HL-60 (cell line): ENCODE measurements at regions not wholly inside any gene's neighbourhood (a gene's known extent, or its start where the extent isn't known, plus 50 kb on each side); places are given as distances from the start of the nearest gene placed in this dataset.

ENCODE experiments used
- DNase-seq, 2 experiments: peaks; one replicate each; pipeline ENCODE4 v3.0.0-alpha.2; 2010 to 2020; ENCODE audit warnings: low read depth in 1 of 2, low spot score in 1 of 2
- H3K27ac ChIP-seq: fragments of 250-450 bp; sonication (Bioruptor Pico); replicated peaks from 2 replicates; pipeline ENCODE4 v1.5.1; 2020; ENCODE audit warnings: mild to moderate bottlenecking, moderate library complexity
- H3K27me3 ChIP-seq: fragments of 250-450 bp; sonication (Bioruptor Pico); 2 replicates; pipeline ENCODE4 v1.5.1; 2021; ENCODE audit warnings: mild to moderate bottlenecking, moderate library complexity; ENCODE audit not compliant: insufficient read depth, poor library complexity, severe bottlenecking
- H3K4me3 ChIP-seq: replicated peaks from 2 replicates; pipeline ENCODE4 v1.5.1; 2011; ENCODE audit warnings: mild to moderate bottlenecking, control low read depth, low read length; ENCODE audit not compliant: insufficient read depth
- CTCF ChIP-seq: IDR thresholded peaks from one replicate; pipeline ENCODE4 v1.5.1; 2011; ENCODE audit warnings: low read length, control low read depth, inconsistent platforms; ENCODE audit not compliant: insufficient read depth
- GABPA ChIP-seq: IDR thresholded peaks from 2 replicates; pipeline ENCODE4 v1.6.1; 2012; ENCODE audit warnings: low read depth
- POLR2AphosphoS5 ChIP-seq: IDR thresholded peaks from 2 replicates; pipeline ENCODE4 v1.6.1; 2012; ENCODE audit warnings: low read depth
- REST ChIP-seq: IDR thresholded peaks from 2 replicates; pipeline ENCODE4 v1.6.1; 2012; ENCODE audit warnings: low read depth; ENCODE audit not compliant: insufficient replicate concordance
- SPI1 ChIP-seq: IDR thresholded peaks from 2 replicates; pipeline ENCODE4 v1.6.1; 2012; ENCODE audit warnings: low read depth, mild to moderate bottlenecking, borderline replicate concordance

- TF ChIP-seq SPI1, result no peak
- TF ChIP-seq POLR2AphosphoS5, result no peak
- no peak for DNase-seq
- H3K27ac ChIP-seq, result no peak overlapping the region
- no peaks in the 10 kb centered on the region for H3K27me3 ChIP-seq
- H3K4me3 ChIP-seq, result no peak overlapping the region
These were observed 219.2 kb downstream of the C7orf25 start for GRCh38 chr7:42692621-42693020.

GRCh38 chr7:42690794-42691639 lies 220.9 kb downstream of the C7orf25 start:
- Histone ChIP-seq H3K4me3 (no peak overlapping the region), H3K27me3 (no peaks in the 10 kb centered on the region), H3K27ac (no peak overlapping the region)
- peak in 1 of 2 experiments; percentile 12 for DNase-seq
- TF ChIP-seq REST (no peak), CTCF (peak; percentile 18), SPI1 (no peak), POLR2AphosphoS5 (no peak), GABPA (no peak)

GRCh38 chr7:42689626-42690025 lies 222.2 kb downstream of the C7orf25 start:
- Histone ChIP-seq H3K27me3 (no peaks in the 10 kb centered on the region), H3K27ac (no peak overlapping the region), H3K4me3 (no peak overlapping the region)
- no peak for TF ChIP-seq CTCF
- no peak for TF ChIP-seq SPI1
- TF ChIP-seq POLR2AphosphoS5, result no peak
- TF ChIP-seq REST, result no peak
- TF ChIP-seq GABPA, result no peak
- no peak for DNase-seq

- Histone ChIP-seq H3K4me3 (no peak overlapping the region), H3K27ac (no peak overlapping the region), H3K27me3 (no peaks in the 10 kb centered on the region)
- no peak for TF ChIP-seq CTCF
- DNase-seq, result no peak
These were observed 223.9 kb downstream of the C7orf25 start for GRCh38 chr7:42688056-42688371.
